ENCODE measurements at regions not wholly inside any gene's neighbourhood (a gene's known extent, or its start where the extent isn't known, plus 50 kb on each side); places are given as distances from the start of the nearest gene placed in this dataset.
"Not testable (repeated sequence)": the region's sequence is repeated elsewhere in the genome, so short reads cannot be mapped to it uniquely, and the experiment has no call there.

GRCh38 chr4:147220833-147221232 is 260.1 kb upstream of the EDNRA start:
- no peak for TF ChIP-seq CTCF (IDR thresholded peaks at IDR 0.05; ENCODE audit: insufficient read depth, low read length, poor library complexity, severe bottlenecking)
- H3K36me3 ChIP-seq (ENCODE audit: control insufficient read depth, insufficient read depth, low read length) = no peaks in the 10 kb centered on the region
- no peak overlapping the region for H3K4me3 ChIP-seq (replicated peaks; ENCODE audit: low read depth, low read length)
- H3K27me3 ChIP-seq (replicated peaks; ENCODE audit: control insufficient read depth, insufficient read depth, low read length) = no peaks in the 10 kb centered on the region
- DNase-seq (ENCODE audit: extremely low read depth, insufficient read length) = no peak

- DNase-seq (ENCODE audit: extremely low read depth, insufficient read length) = no peak
- TF ChIP-seq CTCF (IDR thresholded peaks at IDR 0.05; ENCODE audit: insufficient read depth, low read length, poor library complexity, severe bottlenecking) = no peak
- Histone ChIP-seq H3K36me3 (ENCODE audit: control insufficient read depth, insufficient read depth, low read length) (no peaks in the 10 kb centered on the region), H3K27me3 (replicated peaks; ENCODE audit: control insufficient read depth, insufficient read depth, low read length) (no peaks in the 10 kb centered on the region), H3K4me3 (replicated peaks; ENCODE audit: low read depth, low read length) (no peak overlapping the region)
Measured at GRCh38 chr4:147222906-147223305, 258.0 kb upstream of the EDNRA start.

GRCh38 chr4:147223576-147223975 is 257.3 kb upstream of the EDNRA start:
- Histone ChIP-seq H3K36me3 (ENCODE audit: control insufficient read depth, insufficient read depth, low read length) (no peaks in the 10 kb centered on the region), H3K4me3 (replicated peaks; ENCODE audit: low read depth, low read length) (no peak overlapping the region), H3K27me3 (replicated peaks; ENCODE audit: control insufficient read depth, insufficient read depth, low read length) (no peaks in the 10 kb centered on the region)
- no peak for DNase-seq (ENCODE audit: extremely low read depth, insufficient read length)
- no peak for TF ChIP-seq CTCF (IDR thresholded peaks at IDR 0.05; ENCODE audit: insufficient read depth, low read length, poor library complexity, severe bottlenecking)

GRCh38 chr4:147236806-147237205 is 244.1 kb upstream of the EDNRA start:
- TF ChIP-seq CTCF (IDR thresholded peaks at IDR 0.05; ENCODE audit: insufficient read depth, low read length, poor library complexity, severe bottlenecking) = no peak
- H3K27me3 ChIP-seq (replicated peaks; ENCODE audit: control insufficient read depth, insufficient read depth, low read length) = no peaks in the 10 kb centered on the region
- no peak overlapping the region for H3K4me3 ChIP-seq (replicated peaks; ENCODE audit: low read depth, low read length)
- no peaks in the 10 kb centered on the region for H3K36me3 ChIP-seq (ENCODE audit: control insufficient read depth, insufficient read depth, low read length)
- DNase-seq (ENCODE audit: extremely low read depth, insufficient read length) = no peak

GRCh38 chr4:147244786-147245185 is 236.1 kb upstream of the EDNRA start:
- no peak for DNase-seq (ENCODE audit: extremely low read depth, insufficient read length)
- Histone ChIP-seq H3K27me3 (replicated peaks; ENCODE audit: control insufficient read depth, insufficient read depth, low read length) (no peaks in the 10 kb centered on the region), H3K36me3 (ENCODE audit: control insufficient read depth, insufficient read depth, low read length) (no peaks in the 10 kb centered on the region), H3K4me3 (replicated peaks; ENCODE audit: low read depth, low read length) (no peak overlapping the region)
- TF ChIP-seq CTCF (IDR thresholded peaks at IDR 0.05; ENCODE audit: insufficient read depth, low read length, poor library complexity, severe bottlenecking) = no peak

GRCh38 chr4:147246096-147246495 is 234.8 kb upstream of the EDNRA start:
- no peak overlapping the region for H3K4me3 ChIP-seq (replicated peaks; ENCODE audit: low read depth, low read length)
- no peaks in the 10 kb centered on the region for H3K27me3 ChIP-seq (replicated peaks; ENCODE audit: control insufficient read depth, insufficient read depth, low read length)
- DNase-seq (ENCODE audit: extremely low read depth, insufficient read length) = no peak
- no peak for TF ChIP-seq CTCF (IDR thresholded peaks at IDR 0.05; ENCODE audit: insufficient read depth, low read length, poor library complexity, severe bottlenecking)
- H3K36me3 ChIP-seq (ENCODE audit: control insufficient read depth, insufficient read depth, low read length) = no peaks in the 10 kb centered on the region

GRCh38 chr4:147246528-147246927 is 234.4 kb upstream of the EDNRA start:
- not testable (repeated sequence) for H3K4me3 ChIP-seq (replicated peaks; ENCODE audit: low read depth, low read length); H3K36me3 ChIP-seq (ENCODE audit: control insufficient read depth, insufficient read depth, low read length); H3K27me3 ChIP-seq (replicated peaks; ENCODE audit: control insufficient read depth, insufficient read depth, low read length); DNase-seq (ENCODE audit: extremely low read depth, insufficient read length)

Data from GM06990 (cell line).